ENCODE measurements at regions not wholly inside any gene's neighbourhood (a gene's known extent, or its start where the extent isn't known, plus 50 kb on each side); places are given as distances from the start of the nearest gene placed in this dataset.

GRCh38 chr4:160009656-160010493, 907.0 kb downstream of the RAPGEF2 start:
- H4K20me1 ChIP-seq (ENCODE audit: control insufficient read depth, insufficient read depth): no peaks in the 10 kb centered on the region
- no peaks in the 10 kb centered on the region for H3K9me3 ChIP-seq (replicated peaks; ENCODE audit: control insufficient read depth, insufficient read depth, low read length)
- intact Hi-C loops (cut with micrococcal nuclease; ENCODE audit: unreplicated experiment): no loop called here
- H3K4me1 ChIP-seq (ENCODE audit: control insufficient read depth, insufficient read depth, low read length): no peaks in the 10 kb centered on the region
- ChIA-PET CTCF (no interaction called here), SMC1A (ENCODE audit: uncharacterized antibody, unreplicated experiment) (no interaction called here), POLR2A (no interaction called here), RAD21 (ENCODE audit: unreplicated experiment) (no interaction called here)
- H3K36me3 ChIP-seq (ENCODE audit: control insufficient read depth in 2 of 2, insufficient read depth in 2 of 2, low read length in 1 of 2): no peaks in the 10 kb centered on the region
- no peaks in the 10 kb centered on the region for H3K79me2 ChIP-seq (ENCODE audit: control insufficient read depth, insufficient read depth, low read length)
- no peak overlapping the region for H3K4me3 ChIP-seq
- BruUV-seq (replicated peaks): no TSS peak
- no peak overlapping the region for H3K27ac ChIP-seq (ENCODE audit: control insufficient read depth, insufficient read depth)
- FAIRE-seq: no peak
- H3K27me3 ChIP-seq (replicated peaks in 1 of 2; ENCODE audit: control insufficient read depth in 2 of 2, insufficient read depth in 2 of 2, low read length in 1 of 2): no peaks in the 10 kb centered on the region
- no peak for DNase-seq (ENCODE audit: low read depth, low spot score)
- 0% methylated on average over 1 of the region's 1 CpG for WGBS (ENCODE audit: insufficient coverage, insufficient replicate concordance, low lambda C conversion rate, missing lambda C conversion rate)
- no peak overlapping the region for H3K9ac ChIP-seq (ENCODE audit: control insufficient read depth, insufficient read depth, low read length)
- no peak overlapping the region for H3K4me2 ChIP-seq (ENCODE audit: control insufficient read depth, insufficient read depth)
- no peak overlapping the region for H2AFZ ChIP-seq (ENCODE audit: control insufficient read depth, low read depth, low read length)
- no peak for ATAC-seq
- in situ Hi-C loops (cut with MboI): no loop called here
- TF ChIP-seq CHD2 (IDR thresholded peaks at IDR 0.05; ENCODE audit: borderline replicate concordance, low read depth, low read length) (no peak), REST (IDR thresholded peaks at IDR 0.05; ENCODE audit: low read depth, low read length) (no peak), ZSCAN29 (IDR thresholded peaks at IDR 0.05) (no peak), PBX3 (IDR thresholded peaks at IDR 0.05; ENCODE audit: insufficient replicate concordance, low read depth, low read length) (no peak), SREBF2 (IDR thresholded peaks at IDR 0.05; ENCODE audit: low read length) (no peak), NBN (IDR thresholded peaks at IDR 0.05) (no peak), HDAC2 (IDR thresholded peaks at IDR 0.05) (no peak), E2F8 (IDR thresholded peaks at IDR 0.05; ENCODE audit: low read depth, partially characterized antibody) (no peak), FOXK2 (IDR thresholded peaks at IDR 0.05) (no peak), RBBP5 (conservative IDR thresholded peaks at IDR 0.05) (no peak), WRNIP1 (IDR thresholded peaks at IDR 0.05; ENCODE audit: borderline replicate concordance, low read depth, low read length) (no peak), SRF (IDR thresholded peaks at IDR 0.05; ENCODE audit: low read depth in 2 of 2, low read length in 2 of 2) (no peak), SREBF1 (IDR thresholded peaks at IDR 0.05; ENCODE audit: low read length) (no peak), YBX1 (IDR thresholded peaks at IDR 0.05) (no peak), TCF3 (IDR thresholded peaks at IDR 0.05; ENCODE audit: borderline replicate concordance, insufficient read depth, low read depth, low read length) (no peak)
- TF ChIP-seq, protein P1, sequence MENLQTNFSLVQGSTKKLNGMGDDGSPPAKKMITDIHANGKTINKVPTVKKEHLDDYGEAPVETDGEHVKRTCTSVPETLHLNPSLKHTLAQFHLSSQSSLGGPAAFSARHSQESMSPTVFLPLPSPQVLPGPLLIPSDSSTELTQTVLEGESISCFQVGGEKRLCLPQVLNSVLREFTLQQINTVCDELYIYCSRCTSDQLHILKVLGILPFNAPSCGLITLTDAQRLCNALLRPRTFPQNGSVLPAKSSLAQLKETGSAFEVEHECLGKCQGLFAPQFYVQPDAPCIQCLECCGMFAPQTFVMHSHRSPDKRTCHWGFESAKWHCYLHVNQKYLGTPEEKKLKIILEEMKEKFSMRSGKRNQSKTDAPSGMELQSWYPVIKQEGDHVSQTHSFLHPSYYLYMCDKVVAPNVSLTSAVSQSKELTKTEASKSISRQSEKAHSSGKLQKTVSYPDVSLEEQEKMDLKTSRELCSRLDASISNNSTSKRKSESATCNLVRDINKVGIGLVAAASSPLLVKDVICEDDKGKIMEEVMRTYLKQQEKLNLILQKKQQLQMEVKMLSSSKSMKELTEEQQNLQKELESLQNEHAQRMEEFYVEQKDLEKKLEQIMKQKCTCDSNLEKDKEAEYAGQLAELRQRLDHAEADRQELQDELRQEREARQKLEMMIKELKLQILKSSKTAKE (IDR thresholded peaks at IDR 0.05; ENCODE audit: low read depth, poor library complexity, severe bottlenecking): no peak
